Dendritic cell treated with granulocyte-macrophage colony-stimulating factor and Interleukin-4, amounts not matched to agents 40 ng/mL and 50 ng/mL, for 4 days (primary cell): ENCODE measurements at regions not wholly inside any gene's neighbourhood (a gene's known extent, or its start where the extent isn't known, plus 50 kb on each side); places are given as distances from the start of the nearest gene placed in this dataset.
"Not testable (repeated sequence)": the region's sequence is repeated elsewhere in the genome, so short reads cannot be mapped to it uniquely, and the experiment has no call there.

Source experiments
- H3K27ac Mint-ChIP-seq: one replicate; pipeline ENCODE4 v1.8.0; 2022; ENCODE audit warnings: mild to moderate bottlenecking, mixed read lengths
- H3K27me3 Mint-ChIP-seq: one replicate; pipeline ENCODE4 v1.8.0; 2022; ENCODE audit warnings: mild to moderate bottlenecking, mixed read lengths
- H3K36me3 Mint-ChIP-seq: one replicate; pipeline ENCODE4 v1.8.0; 2022; ENCODE audit warnings: low read depth, mixed read lengths
- H3K4me1 Mint-ChIP-seq: one replicate; pipeline ENCODE4 v1.8.0; 2022; ENCODE audit warnings: low read depth, mixed read lengths
- H3K4me3 Mint-ChIP-seq: one replicate; pipeline ENCODE4 v1.8.0; 2022; ENCODE audit warnings: mild to moderate bottlenecking, moderate library complexity, mixed read lengths
- H3K9me3 Mint-ChIP-seq: one replicate; pipeline ENCODE4 v1.8.0; 2022; ENCODE audit warnings: mixed read lengths
- intact Hi-C: fragments of 100-400 bp; cut with micrococcal nuclease; formaldehyde crosslinking; loops from one replicate; pipeline ENCODE4 v1.15.0; 2022

GRCh38 chr1:101476541-101476940, 239.7 kb downstream of the S1PR1 start:
- Mint-ChIP-seq H3K4me1 (no peaks in the 10 kb centered on the region), H3K36me3 (no peaks in the 10 kb centered on the region), H3K27ac (no peak overlapping the region), H3K9me3 (no peaks in the 10 kb centered on the region), H3K4me3 (no peak overlapping the region), H3K27me3 (no peaks in the 10 kb centered on the region)
- intact Hi-C loops: no loop called here

GRCh38 chr1:101479945-101480344, 243.1 kb downstream of the S1PR1 start:
- Mint-ChIP-seq H3K4me1 (no peaks in the 10 kb centered on the region), H3K9me3 (no peaks in the 10 kb centered on the region), H3K4me3 (no peak overlapping the region), H3K27ac (no peak overlapping the region), H3K27me3 (peaks cover 1% of the 10 kb centered on the region), H3K36me3 (no peaks in the 10 kb centered on the region)
- intact Hi-C loops: no loop called here

DNA sequence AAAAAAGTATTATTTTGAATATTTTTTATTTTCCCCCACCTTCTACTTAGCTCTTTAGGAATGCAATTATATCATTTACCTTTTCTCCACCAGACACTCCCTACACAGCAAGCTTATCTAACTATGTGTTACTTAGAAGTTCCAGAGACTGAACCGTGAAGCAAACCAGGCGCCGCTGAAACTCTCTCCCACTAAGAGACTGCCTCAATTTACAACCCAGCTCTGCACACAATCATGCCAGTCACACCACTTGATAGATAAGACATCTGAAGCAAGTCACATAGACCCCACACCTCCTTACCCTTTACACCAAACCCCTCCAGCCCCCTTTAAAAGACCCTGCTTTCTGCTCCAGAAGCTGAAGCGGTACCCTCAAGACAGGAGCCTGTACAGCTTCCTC, 245.5 kb downstream of the S1PR1 start:
- H3K36me3 Mint-ChIP-seq: no peaks in the 10 kb centered on the region
- intact Hi-C loops: no loop called here

GRCh38 chr1:101483982-101484688, 247.3 kb downstream of the S1PR1 start:
- peaks cover 1% of the 10 kb centered on the region for H3K27me3 Mint-ChIP-seq
- intact Hi-C loops: no loop called here
- H3K27ac Mint-ChIP-seq: no peak overlapping the region
- H3K9me3 Mint-ChIP-seq: peaks cover under 1% of the 10 kb centered on the region
- H3K36me3 Mint-ChIP-seq: no peaks in the 10 kb centered on the region
- H3K4me1 Mint-ChIP-seq: no peaks in the 10 kb centered on the region
- H3K4me3 Mint-ChIP-seq: no peak overlapping the region

More for the DNA sequence above, 245.5 kb downstream of the S1PR1 start:
- H3K4me1 Mint-ChIP-seq: no peaks in the 10 kb centered on the region
- no peak overlapping the region for H3K4me3 Mint-ChIP-seq
- H3K27ac Mint-ChIP-seq: no peak overlapping the region
- peaks cover 1% of the 10 kb centered on the region for H3K27me3 Mint-ChIP-seq
- H3K9me3 Mint-ChIP-seq: no peaks in the 10 kb centered on the region

DNA sequence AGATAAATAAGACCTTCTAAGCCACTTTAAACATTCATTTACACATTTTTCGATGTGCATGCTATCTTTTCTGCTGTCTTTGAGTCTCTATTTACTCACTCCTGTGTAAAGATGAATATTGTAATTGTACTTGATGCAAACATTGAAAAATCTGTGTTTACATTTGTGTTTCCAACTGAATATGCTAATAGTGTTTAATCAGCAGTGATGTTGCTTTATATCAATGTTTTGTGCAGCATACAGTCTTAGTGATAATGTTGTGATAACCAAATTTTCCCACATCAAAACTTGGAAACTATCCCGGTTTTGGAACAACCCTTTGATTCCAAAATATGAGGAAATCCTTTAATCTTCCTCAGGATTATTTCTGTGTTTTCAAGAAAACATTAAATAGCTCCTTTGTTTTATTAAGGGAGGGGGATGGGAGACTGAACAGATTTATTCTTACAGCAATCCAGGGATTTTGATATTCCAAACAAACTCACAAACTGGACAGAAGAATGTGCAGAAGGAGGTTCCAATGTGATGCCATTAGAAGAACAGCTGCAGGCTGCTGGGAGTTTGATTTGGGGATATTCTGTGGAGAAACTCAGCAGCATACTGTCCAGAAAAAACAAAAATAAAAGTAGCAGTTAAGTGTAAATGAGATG, 248.0 kb downstream of the S1PR1 start:
- H3K36me3 Mint-ChIP-seq: no peaks in the 10 kb centered on the region
- peaks cover 7% of the 10 kb centered on the region for H3K9me3 Mint-ChIP-seq
- no peak overlapping the region for H3K4me3 Mint-ChIP-seq
- H3K27ac Mint-ChIP-seq: no peak overlapping the region
- H3K4me1 Mint-ChIP-seq: no peaks in the 10 kb centered on the region
- H3K27me3 Mint-ChIP-seq: peaks cover 1% of the 10 kb centered on the region
- intact Hi-C loops: no loop called here

- no peak overlapping the region for H3K4me3 Mint-ChIP-seq
- peaks cover 1% of the 10 kb centered on the region for H3K27me3 Mint-ChIP-seq
- no peak overlapping the region for H3K27ac Mint-ChIP-seq
- no peaks in the 10 kb centered on the region for H3K4me1 Mint-ChIP-seq
- H3K36me3 Mint-ChIP-seq: no peaks in the 10 kb centered on the region
- intact Hi-C loops: no loop called here
- H3K9me3 Mint-ChIP-seq: peaks cover 10% of the 10 kb centered on the region
Observed at GRCh38 chr1:101485712-101486111, 248.9 kb downstream of the S1PR1 start.

GRCh38 chr1:101492144-101492543, 255.3 kb downstream of the S1PR1 start:
- intact Hi-C loops, H3K4me1 Mint-ChIP-seq, H3K36me3 Mint-ChIP-seq, H3K27ac Mint-ChIP-seq, H3K27me3 Mint-ChIP-seq, H3K4me3 Mint-ChIP-seq: not testable (repeated sequence)
- peaks cover 20% of the 10 kb centered on the region for H3K9me3 Mint-ChIP-seq

- H3K27ac Mint-ChIP-seq, H3K4me1 Mint-ChIP-seq, H3K4me3 Mint-ChIP-seq, H3K36me3 Mint-ChIP-seq, H3K27me3 Mint-ChIP-seq, intact Hi-C loops: not testable (repeated sequence)
- peaks cover 20% of the 10 kb centered on the region for H3K9me3 Mint-ChIP-seq
Observed at GRCh38 chr1:101493920-101494319, 257.1 kb downstream of the S1PR1 start.

DNA sequence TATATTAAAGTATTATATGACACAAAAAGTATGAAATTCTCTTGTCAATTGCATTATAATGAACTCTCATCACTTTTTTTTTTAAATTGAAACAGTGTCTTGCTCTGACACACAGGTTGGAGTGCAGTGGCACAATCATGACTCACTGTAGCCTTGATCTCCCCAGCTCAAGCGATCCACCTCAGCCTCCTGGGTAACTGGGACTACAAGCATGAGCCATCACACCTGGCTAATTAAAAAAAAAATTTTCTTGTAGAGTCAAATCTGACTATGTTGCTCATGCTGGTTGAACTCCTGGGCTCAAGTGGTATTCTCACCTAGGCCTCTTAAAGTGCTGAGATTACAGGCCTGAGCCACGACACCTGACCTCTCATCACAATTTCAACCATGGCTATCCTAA, 259.3 kb downstream of the S1PR1 start:
- H3K4me3 Mint-ChIP-seq: no peak overlapping the region
- H3K9me3 Mint-ChIP-seq: peaks cover 9% of the 10 kb centered on the region
- no peaks in the 10 kb centered on the region for H3K36me3 Mint-ChIP-seq
- H3K27ac Mint-ChIP-seq: no peak overlapping the region
- intact Hi-C loops: no loop called here
- no peaks in the 10 kb centered on the region for H3K4me1 Mint-ChIP-seq
- no peaks in the 10 kb centered on the region for H3K27me3 Mint-ChIP-seq

DNA sequence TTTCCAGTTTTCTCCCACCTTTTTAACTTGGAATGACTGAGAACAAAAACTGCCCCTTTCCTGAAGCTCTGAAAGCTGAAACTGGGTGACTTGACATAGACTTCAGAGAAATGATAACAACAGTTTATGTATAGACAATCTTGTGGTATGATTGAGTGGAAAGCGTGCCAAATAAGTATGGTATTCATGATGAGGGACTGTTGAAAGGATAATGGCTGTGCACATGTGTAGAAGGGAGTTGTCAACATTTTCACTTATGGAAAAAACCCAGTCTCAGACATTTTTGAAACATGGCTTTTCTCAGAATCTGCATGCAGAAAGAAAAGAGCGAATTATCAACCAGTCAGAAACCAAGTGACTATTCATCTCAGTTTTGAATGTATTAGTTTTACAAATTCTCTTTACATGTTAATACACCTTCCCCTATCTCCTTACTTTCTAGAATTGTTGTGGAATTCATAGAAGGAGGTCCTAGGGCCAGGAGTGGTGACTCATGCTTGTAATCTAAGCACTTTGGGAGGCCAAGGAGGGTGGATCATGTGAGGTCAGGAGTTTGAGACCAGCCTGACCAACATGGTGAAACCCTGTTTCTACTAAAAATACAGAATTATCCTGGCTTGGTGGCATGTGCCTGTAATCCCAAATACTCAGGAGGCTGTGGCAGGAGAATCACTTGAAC, 261.2 kb downstream of the S1PR1 start:
- Mint-ChIP-seq H3K36me3 (no peaks in the 10 kb centered on the region), H3K9me3 (no peaks in the 10 kb centered on the region), H3K27me3 (no peaks in the 10 kb centered on the region), H3K4me1 (no peaks in the 10 kb centered on the region), H3K4me3 (no peak overlapping the region), H3K27ac (no peak overlapping the region)
- intact Hi-C loops: no loop called here

DNA sequence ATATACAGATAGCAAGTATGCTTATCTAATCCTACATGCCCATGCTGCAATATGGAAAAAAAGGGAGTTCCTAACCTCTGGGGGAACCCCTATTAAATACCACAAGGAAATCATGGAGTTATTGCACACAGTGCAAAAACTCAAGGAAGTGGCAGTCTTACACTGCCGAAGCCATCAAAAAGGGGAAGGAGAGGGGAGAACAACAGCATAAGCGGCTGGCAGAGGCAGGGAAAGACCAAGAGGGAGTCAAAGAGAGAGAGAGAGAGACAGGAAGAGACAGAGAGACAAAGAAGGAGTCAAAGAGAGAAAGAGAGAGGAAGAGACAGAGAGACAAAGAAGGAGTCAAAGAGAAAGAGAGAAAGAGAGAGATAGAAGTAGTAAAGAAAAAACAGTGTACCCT, 267.3 kb downstream of the S1PR1 start:
- H3K4me3 Mint-ChIP-seq, H3K27ac Mint-ChIP-seq, H3K4me1 Mint-ChIP-seq, intact Hi-C loops, H3K27me3 Mint-ChIP-seq, H3K36me3 Mint-ChIP-seq, H3K9me3 Mint-ChIP-seq: not testable (repeated sequence)

DNA sequence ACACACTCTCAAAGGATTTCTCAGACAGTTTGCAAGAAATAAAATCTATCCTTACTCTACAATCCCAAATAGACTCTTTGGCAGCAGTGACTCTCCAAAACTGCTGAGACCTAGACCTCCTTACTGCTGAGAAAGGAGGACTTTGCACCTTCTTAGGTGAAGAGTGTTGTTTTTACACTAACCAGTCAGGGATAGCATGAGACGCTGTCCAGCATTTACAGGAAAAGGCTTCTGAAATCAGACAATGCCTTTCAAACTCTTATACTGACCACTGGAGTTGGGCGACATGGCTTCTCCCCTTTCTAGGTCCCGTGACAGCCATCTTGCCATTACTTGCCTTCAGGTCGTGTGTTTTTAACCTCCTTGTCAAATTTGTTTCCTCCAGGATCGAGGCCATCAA, 268.4 kb downstream of the S1PR1 start:
- intact Hi-C loops, H3K27ac Mint-ChIP-seq, H3K36me3 Mint-ChIP-seq, H3K9me3 Mint-ChIP-seq, H3K27me3 Mint-ChIP-seq, H3K4me1 Mint-ChIP-seq, H3K4me3 Mint-ChIP-seq: not testable (repeated sequence)

DNA sequence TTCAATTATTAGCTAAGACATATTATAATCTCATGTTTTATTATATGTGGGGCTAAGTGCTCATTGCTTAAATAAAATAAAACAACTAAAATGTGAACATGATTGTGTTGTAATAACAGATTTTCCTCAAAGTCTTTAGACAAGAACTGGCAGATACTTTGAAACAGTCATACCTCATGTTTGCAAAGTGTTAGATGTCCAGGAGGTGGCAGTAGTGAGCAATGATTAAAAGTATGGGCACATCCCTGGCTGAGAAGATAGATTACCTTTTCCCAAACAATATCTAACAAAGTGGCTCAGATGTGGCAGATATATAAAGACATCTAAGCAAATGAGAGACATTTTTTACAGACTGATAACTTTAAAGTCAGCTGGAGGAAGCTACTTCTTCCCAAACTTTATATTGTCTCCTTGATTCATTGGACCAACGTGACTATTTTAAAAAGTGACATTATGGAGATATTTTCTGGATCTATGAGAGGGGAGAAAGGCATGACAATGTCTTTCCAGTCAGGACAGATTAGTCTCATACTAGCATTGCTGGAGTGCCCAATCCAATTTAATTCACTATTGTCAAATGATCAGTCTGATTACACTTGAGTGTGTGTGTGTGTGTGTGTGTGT, 269.8 kb downstream of the S1PR1 start:
- H3K27ac Mint-ChIP-seq: no peak overlapping the region
- intact Hi-C loops: no loop called here
- peaks cover 5% of the 10 kb centered on the region for H3K4me1 Mint-ChIP-seq
- H3K27me3 Mint-ChIP-seq: no peaks in the 10 kb centered on the region
- H3K36me3 Mint-ChIP-seq: no peaks in the 10 kb centered on the region
- no peaks in the 10 kb centered on the region for H3K9me3 Mint-ChIP-seq
- no peak overlapping the region for H3K4me3 Mint-ChIP-seq

- Mint-ChIP-seq H3K27me3 (no peaks in the 10 kb centered on the region), H3K36me3 (no peaks in the 10 kb centered on the region), H3K9me3 (no peaks in the 10 kb centered on the region), H3K27ac (no peak overlapping the region), H3K4me1 (peaks cover 5% of the 10 kb centered on the region), H3K4me3 (no peak overlapping the region)
- intact Hi-C loops: no loop called here
Observed at GRCh38 chr1:101507547-101507971, 270.7 kb downstream of the S1PR1 start.
